Stimulated activated CD4-positive, alpha-beta T cell treated with anti-CD3 and anti-CD28 coated beads, Interleukin-12 subunit alpha, Interleukin-12 subunit beta, amount 100 ng/mL, for 24 hours (primary cell): ENCODE measurements at regions not wholly inside any gene's neighbourhood (a gene's known extent, or its start where the extent isn't known, plus 50 kb on each side); places are given as distances from the start of the nearest gene placed in this dataset.
"Not testable (repeated sequence)": the region's sequence is repeated elsewhere in the genome, so short reads cannot be mapped to it uniquely, and the experiment has no call there.

ENCODE experiments used
- DNase-seq, 2 experiments: peaks; one replicate each; pipeline ENCODE4 v3.0.0-alpha.2; 2020; ENCODE audit warnings: low read depth in 2 of 2

DNA sequence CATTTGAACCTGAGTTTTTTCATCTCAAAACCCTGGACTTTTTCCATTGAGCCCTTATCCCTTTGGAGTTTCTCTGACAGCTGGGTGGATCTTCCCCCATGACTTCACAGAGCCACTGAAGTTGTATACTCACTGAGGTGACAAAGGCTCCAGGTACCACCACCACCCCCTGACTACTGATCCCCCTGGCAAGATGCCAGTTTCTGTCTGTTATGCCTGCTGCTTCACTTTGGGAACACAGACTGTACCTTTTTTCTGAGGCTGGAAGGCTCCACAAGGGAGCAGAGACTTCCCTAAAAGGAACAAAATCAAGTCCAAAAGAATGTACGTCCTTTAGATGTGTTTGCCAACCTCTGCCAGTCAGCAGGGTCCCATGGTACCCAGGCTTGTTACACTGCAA, 160.3 kb upstream of the JADE1 start:
- DNase-seq = no peak

DNA sequence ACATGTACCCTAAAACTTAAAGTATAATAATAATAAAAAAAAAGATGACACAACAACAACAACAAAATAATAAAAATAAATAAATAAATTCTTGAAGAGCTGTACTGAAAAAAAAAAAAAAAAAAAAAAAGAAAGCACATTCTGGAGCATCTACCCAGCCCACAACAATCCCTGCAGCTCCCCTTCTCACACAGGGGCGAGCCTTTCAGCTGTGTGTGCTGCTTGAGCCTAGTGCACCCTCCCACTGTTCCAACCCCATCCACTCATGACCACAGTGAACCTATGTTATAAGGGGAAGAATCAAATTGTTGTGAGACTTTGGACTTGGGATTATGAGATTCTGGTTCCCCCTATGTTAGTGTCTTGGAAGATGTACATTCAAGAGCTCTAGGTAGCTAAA, 161.5 kb upstream of the JADE1 start:
- no peak for DNase-seq

DNA sequence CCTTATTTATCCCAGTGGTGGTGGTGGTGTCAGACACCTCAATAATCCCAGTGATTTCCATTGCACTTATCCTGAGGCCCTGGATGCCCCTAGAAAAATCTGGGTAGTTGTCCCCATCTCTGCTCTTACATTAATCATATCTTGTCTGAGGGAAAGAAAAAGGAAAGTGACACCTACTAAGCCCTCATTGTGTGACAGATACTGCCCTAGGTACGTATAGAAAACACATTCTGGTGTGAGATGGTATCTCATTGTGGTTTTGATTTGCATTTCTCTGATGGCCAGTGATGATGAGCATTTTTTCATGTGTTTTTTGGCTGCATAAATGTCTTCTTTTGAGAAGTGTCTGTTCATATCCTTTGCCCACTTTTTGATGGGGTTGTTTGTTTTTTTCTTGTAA, 162.6 kb upstream of the JADE1 start:
- DNase-seq = not testable (repeated sequence)

GRCh38 chr4:128644693-128645654, 164.5 kb upstream of the JADE1 start:
- DNase-seq = not testable (repeated sequence)

DNA sequence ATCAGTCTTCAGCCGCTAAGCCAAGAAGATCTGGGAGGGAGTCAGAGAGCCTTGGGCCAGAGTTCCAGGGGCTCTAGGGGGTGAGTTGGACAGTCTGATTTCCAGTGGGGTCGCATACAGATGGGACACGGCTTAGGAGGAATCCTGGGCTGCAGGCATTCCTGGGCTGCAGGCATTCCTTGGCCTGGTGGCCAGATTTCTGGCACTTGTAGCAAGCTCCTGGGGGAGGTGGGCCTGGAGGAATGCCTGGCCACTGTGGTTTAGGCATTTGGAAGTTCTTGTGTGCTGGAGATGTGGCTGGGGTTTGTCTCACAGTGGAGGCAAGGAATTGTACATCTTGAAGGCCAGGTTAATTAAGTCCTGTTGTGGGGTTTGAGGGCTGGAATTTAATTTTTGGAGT, 165.4 kb upstream of the JADE1 start:
- DNase-seq = not testable (repeated sequence)

DNA sequence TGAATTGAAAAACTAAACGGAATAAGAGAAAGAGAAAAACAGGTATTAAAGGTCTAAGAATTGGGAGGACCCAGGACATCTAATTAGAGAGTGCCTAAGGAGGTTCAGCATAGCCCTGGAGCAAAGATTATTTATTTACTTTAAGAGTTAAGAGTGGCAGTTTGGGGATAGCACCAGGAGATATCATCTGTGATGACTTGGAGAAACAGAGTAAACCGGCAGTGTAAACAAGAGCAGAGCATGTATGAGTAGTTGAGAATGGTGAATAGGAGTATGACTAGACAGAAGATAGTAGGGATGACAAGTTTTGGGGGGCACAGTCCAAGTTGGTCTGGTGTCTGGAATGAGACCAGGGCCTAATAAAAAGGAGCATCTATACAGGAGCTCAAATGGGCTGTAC, 167.9 kb upstream of the JADE1 start:
- DNase-seq = not testable (repeated sequence)

DNA sequence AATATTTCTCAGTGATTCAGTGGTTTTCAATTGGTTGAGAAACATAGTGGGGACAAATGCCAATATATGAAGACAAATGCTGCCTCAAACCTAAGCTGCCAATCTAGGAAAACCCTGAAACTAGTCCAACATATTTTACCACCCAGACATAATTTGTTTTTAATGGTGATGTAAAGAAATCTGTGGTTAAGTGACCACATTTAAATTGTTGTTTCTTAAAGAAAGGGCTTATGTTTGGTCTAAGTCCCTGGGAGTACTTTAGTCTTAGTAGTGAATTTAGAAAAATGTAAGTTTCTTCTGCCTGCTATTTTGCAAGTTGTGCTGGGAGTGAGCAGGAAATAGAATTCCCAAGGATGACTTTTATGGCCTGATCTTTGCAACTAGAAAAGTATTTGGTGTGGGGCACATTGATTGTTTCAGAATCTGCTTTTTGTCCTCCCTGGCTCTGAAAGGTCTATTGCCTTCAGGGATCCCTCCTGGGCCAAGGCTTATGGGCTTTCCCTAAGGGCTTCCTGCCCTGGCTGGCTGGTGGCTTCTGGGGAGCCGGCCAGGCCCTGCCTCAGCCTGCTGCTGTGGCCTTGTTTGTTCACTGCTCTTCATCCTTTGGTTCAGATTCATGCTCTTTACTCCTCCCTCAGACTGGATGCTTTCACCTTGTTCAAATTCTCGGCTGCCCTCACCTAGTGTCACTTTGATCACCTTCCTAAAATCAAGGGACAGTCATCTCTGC, 169.8 kb upstream of the JADE1 start:
- no peak for DNase-seq

DNA sequence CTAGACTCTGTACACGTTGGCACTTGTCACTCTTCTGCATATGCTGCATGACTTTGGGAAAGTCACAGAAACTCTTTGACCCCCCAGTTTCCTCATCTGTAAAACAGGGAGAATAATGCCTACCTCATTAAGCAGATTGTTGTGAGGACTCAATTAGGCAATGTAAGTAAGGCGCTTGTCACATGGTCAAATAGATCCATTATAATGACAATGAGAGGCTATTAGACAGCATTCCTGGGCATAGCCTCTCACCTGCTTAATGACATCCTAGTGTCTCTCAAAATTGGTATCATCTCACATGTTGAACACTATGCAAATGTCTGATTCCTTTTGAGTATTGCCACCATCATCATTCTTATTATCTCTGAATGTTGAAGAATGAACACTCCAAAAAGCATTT, 172.6 kb upstream of the JADE1 start:
- DNase-seq = no peak

GRCh38 chr4:128635955-128636560, 173.4 kb upstream of the JADE1 start:
- no peak for DNase-seq

DNA sequence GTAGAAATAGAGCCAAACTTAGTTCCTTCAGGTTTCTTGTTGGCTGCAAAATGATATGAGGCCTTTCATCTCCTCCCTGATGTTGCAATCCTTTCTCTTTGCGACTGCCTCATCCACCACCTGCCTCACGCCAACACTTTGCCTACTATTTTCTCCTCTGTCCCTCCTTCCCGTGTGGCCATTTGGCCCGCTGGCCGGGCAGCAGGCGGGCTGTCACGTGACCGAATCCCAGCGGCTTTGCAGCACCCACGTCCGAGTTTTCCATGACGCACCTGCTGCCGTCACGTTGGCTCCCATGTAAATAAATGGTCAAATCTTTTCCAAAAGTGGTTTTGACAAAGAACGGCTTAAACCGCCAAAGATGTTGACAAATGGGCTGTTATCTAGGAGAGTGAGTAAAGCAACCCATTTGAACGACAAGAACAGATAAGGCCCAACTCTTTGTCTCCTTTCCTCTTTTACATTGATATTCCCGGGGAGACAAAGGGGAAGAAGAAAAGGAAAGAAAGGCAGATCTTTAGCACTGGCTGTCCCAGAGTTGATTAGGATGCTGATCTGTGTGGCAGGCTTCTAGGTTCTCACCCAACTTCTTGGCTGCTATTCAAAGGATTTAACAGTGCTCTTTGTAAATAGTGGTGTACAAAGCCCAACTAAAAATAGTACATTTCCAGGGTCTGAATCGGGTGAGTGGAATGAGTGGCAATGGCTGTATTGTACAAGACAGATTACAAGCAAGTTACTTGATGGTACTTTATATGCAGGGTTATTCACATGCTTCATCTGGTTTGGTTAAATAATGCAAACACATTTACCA, 174.2 kb upstream of the JADE1 start:
- no peak for DNase-seq

DNA sequence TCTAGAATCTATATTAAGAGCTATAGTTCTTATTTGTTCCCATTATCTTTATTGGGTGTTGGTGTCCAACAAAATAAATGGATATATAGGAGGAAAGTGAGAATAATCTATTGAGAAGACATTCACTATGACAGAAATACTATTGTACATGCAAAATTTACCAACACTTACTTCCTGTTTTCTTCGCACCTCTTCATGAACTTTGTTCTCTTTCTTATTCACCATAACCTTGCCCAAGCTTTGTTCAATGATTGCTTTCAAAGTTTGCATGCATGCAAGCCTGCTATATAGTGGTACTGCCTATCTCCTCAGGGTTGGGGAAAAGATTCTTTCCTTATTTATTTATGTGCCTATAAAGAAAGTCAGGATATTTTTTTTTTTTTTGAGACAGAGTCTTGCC, 176.4 kb upstream of the JADE1 start:
- DNase-seq = no peak

DNA sequence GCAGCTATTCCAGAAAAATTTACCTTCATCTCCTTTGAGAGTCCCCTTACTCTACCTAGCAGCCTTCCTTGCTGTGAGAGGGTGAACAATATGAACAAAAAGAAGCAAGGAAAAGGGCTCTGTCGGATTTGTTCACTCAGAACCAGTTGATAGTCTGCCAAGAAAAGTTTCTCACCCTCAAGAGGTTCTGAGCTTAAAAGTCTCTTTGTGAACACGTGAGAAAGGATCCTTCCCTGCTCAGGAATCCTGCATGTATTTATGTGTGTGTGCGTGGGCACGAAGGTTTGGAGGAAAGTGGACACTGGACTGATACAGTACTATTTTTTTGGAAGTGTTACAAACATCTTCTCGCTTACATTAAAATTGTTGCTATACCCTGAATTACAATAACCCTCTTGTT, 178.6 kb upstream of the JADE1 start:
- DNase-seq = no peak

DNA sequence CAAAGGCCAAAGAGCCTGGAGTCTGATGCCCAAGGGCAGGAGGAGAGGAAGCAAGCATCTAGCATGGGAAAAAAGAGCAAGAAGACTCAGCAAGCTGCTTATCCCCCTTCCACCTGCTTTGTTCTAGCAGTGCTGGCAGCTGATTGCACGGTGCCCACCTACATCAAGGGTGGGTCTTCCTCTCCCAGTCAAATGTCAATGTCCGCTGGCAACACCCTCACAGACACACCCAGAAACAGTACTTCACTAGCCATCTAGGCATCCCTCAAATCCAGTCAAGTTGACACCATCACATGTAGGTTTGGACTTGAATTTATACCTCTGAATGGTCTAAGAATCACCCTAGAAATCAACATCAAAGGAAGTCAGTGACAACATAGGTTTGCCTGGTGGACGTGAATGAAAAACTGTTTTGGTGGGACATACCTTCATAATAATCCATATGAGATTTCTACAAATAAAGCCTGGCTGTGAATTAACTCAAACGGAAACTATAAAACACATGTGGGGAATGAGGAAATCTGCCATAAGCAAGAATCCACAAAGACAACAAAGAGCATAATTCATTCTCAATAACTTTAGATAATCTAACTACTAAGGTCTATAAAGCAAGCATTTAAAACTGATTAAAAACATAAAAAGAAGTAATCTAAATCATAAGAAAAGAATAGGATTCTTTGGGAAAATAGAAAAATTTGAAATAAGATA, 185.8 kb upstream of the JADE1 start:
- no peak for DNase-seq

GRCh38 chr4:128620279-128620965, 189.1 kb upstream of the JADE1 start:
- DNase-seq = not testable (repeated sequence)

GRCh38 chr4:128615197-128615596, 194.3 kb upstream of the JADE1 start:
- no peak for DNase-seq

DNA sequence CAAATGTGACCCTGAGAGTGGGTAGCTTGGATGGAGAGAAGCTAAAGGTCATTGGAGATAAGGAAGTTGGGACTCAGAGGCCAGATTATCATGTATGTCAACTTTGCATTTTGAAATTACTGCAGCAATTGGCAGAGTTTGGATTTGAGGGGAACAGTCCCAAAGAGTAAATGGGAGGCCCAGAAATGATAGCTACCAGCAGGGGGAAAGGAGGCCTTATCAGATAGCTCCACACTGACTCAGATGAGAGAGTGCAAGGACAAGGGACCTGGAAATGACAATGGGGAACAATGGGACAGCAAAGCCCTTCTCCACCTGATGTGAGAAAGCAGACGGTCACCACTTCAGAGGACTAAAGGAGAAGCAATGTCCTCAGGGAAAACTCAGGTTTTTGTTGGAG, 201.5 kb upstream of the JADE1 start:
- no peak for DNase-seq

GRCh38 chr4:128606173-128606572, 203.3 kb upstream of the JADE1 start:
- DNase-seq = no peak

DNA sequence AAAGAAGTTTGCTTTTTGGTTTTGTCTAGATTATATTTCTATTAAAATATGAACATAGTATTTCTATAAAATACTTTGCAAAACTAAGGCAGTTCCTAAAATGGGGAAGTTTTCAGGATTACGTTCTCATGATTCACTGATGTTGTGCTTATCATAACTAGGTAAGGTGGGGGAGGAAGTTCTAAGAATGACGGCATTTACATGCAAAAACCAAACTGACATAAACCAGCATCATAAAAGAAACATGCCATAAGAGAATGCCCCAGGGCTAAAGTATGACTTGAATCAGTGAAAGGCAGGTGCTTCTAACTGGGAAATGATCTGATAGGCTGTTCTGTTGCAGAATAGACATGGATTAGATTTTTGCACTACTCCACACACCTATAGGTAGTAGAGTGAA, 204.7 kb upstream of the JADE1 start:
- no peak for DNase-seq

- DNase-seq = no peak
Observed at GRCh38 chr4:128604204-128604603, 205.3 kb upstream of the JADE1 start.

- DNase-seq = no peak
Observed at GRCh38 chr4:128603081-128603480, 206.4 kb upstream of the JADE1 start.
